ENCODE measurements at regions not wholly inside any gene's neighbourhood (a gene's known extent, or its start where the extent isn't known, plus 50 kb on each side); places are given as distances from the start of the nearest gene placed in this dataset.

GRCh38 chr12:97006585-97006984, 99.5 kb downstream of the NEDD1 start (continued):
- TF ChIP-seq ZNF423 (CRISPR knock-in tag; IDR thresholded peaks at IDR 0.05) = no peak
- no peak for TF ChIP-seq SMAD4 (CRISPR knock-in tag; IDR thresholded peaks at IDR 0.05)
- TF ChIP-seq STAT6 (CRISPR knock-in tag; conservative IDR thresholded peaks at IDR 0.05; ENCODE audit: low read depth) = no peak

GRCh38 chr12:97016163-97016562, 109.1 kb downstream of the NEDD1 start:
- DNase-seq (ENCODE audit: low spot score) (no peak), ATAC-seq (no peak)
- Mint-ChIP-seq H3K9me3 (peaks cover 44% of the 10 kb centered on the region), H3K36me3 (peaks cover 34% of the 10 kb centered on the region), H3K4me1 (peaks cover 3% of the 10 kb centered on the region; the same call in 1 of the 2 replicates), H3K27me3 (ENCODE audit: low read depth) (no peaks in the 10 kb centered on the region), H3K4me3 (no peak overlapping the region), H3K27ac (no peak overlapping the region)
- TF ChIP-seq MXD4 (CRISPR knock-in tag; IDR thresholded peaks at IDR 0.05; ENCODE audit: borderline replicate concordance) (no peak), NR3C1 (CRISPR knock-in tag; conservative IDR thresholded peaks at IDR 0.05; ENCODE audit: low read depth) (no peak), ZMAT4 (CRISPR knock-in tag; IDR thresholded peaks at IDR 0.05) (no peak), ZNF232 (CRISPR knock-in tag; IDR thresholded peaks at IDR 0.05) (no peak), KAT7 (CRISPR knock-in tag; IDR thresholded peaks at IDR 0.05; ENCODE audit: borderline replicate concordance) (no peak)
- ChIA-PET CTCF (no interaction called here), POLR2A (no interaction called here)

- peaks cover 29% of the 10 kb centered on the region for H3K36me3 Mint-ChIP-seq
- ChIA-PET CTCF (no interaction called here), POLR2A (no interaction called here)
- no peak overlapping the region for H3K4me3 Mint-ChIP-seq
- DNase-seq (ENCODE audit: low spot score) = no peak
- no peak for ATAC-seq
- H3K27ac Mint-ChIP-seq = no peak overlapping the region
- peaks cover 38% of the 10 kb centered on the region for H3K9me3 Mint-ChIP-seq
- H3K4me1 Mint-ChIP-seq = peaks cover 3% of the 10 kb centered on the region; the same call in 1 of the 2 replicates
- no peaks in the 10 kb centered on the region for H3K27me3 Mint-ChIP-seq (ENCODE audit: low read depth)
- no peak for TF ChIP-seq PRRX2 (CRISPR knock-in tag; IDR thresholded peaks at IDR 0.05)
- TF ChIP-seq HMGXB4 (CRISPR knock-in tag; IDR thresholded peaks at IDR 0.05) = no peak
- no peak for TF ChIP-seq ZNF138 (CRISPR knock-in tag; conservative IDR thresholded peaks at IDR 0.05)
- no peak for TF ChIP-seq PRDM15 (CRISPR knock-in tag; IDR thresholded peaks at IDR 0.05)
- no peak for TF ChIP-seq FOXK1 (CRISPR knock-in tag; IDR thresholded peaks at IDR 0.05)
- no peak for TF ChIP-seq CREM (CRISPR knock-in tag; IDR thresholded peaks at IDR 0.05)
- no peak for TF ChIP-seq IRF2 (CRISPR knock-in tag; IDR thresholded peaks at IDR 0.05; ENCODE audit: borderline replicate concordance, low read depth)
- TF ChIP-seq TEAD1 (CRISPR knock-in tag; IDR thresholded peaks at IDR 0.05) = no peak
- TF ChIP-seq ZNF263 (CRISPR knock-in tag; IDR thresholded peaks at IDR 0.05; ENCODE audit: low read depth) = no peak
- no peak for TF ChIP-seq ZBTB43 (CRISPR knock-in tag; IDR thresholded peaks at IDR 0.05)
- TF ChIP-seq STAT6 (CRISPR knock-in tag; conservative IDR thresholded peaks at IDR 0.05; ENCODE audit: low read depth) = no peak
- TF ChIP-seq NFE2L1 (CRISPR knock-in tag; IDR thresholded peaks at IDR 0.05) = no peak
Observed at GRCh38 chr12:97017213-97017612, 110.2 kb downstream of the NEDD1 start.

All from WTC11 (cell line).